ENCODE measurements at regions not wholly inside any gene's neighbourhood (a gene's known extent, or its start where the extent isn't known, plus 50 kb on each side); places are given as distances from the start of the nearest gene placed in this dataset.

DNA sequence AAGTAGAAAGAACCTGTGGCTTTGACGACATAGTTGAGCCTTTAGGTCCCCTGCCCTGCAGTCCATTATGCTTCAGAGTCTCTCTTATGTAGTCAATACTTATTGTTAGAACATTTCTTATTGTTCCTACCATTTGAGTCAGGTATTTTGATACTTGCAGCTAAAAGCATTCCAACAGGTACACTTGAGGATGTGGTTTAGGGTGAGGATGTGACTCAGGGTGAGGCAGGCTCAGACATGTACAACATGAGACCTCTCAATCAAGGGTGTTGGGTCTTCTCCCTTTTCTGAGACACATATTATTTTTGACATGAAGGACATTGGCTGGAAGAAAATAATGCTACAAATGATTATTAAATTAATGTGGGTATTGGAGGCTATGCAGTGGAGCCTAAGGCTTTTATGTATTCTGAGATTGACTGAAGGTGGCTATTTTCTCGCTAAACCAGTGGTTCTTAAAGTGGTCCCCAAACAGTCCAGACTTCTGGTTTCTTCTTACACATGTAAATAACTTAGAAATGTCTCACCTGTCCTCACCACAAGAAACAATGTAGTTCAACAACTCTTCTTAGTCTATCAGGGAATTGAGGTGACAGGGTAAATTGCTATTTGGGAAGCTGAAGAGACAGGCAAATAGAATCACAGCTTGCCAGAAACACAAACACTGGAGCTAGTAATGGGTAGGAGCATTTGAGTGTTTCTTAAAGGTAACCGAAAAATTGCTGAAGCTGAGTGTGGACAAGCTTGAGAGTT, 135.5 kb upstream of the ZPLD1 start:
- Histone ChIP-seq H3K9me3 (ENCODE audit: control insufficient read depth in 4 of 4, insufficient read depth in 3 of 4, low read length in 3 of 4) (peaks cover 0 to 1% (median 0%) of the 10 kb centered on the region in 4 donors), H3K36me3 (ENCODE audit: control insufficient read depth in 4 of 4, insufficient read depth in 4 of 4, low read length in 4 of 4) (no peaks in the 10 kb centered on the region), H3K9ac (ENCODE audit: insufficient read depth in 1 of 2, low read length in 2 of 2) (no peak overlapping the region), H3K4me1 (ENCODE audit: control insufficient read depth in 5 of 5, insufficient read depth in 5 of 5, low read length in 5 of 5) (no peaks in the 10 kb centered on the region), H3K4me3 (no peak overlapping the region), H3K27ac (ENCODE audit: low read depth in 1 of 2, low read length in 1 of 2) (no peak overlapping the region), H3K27me3 (ENCODE audit: control insufficient read depth in 3 of 3, insufficient read depth in 3 of 3, low read length in 2 of 3) (no peaks in the 10 kb centered on the region)
- DNase-seq: no peak
- TF ChIP-seq, protein P1, sequence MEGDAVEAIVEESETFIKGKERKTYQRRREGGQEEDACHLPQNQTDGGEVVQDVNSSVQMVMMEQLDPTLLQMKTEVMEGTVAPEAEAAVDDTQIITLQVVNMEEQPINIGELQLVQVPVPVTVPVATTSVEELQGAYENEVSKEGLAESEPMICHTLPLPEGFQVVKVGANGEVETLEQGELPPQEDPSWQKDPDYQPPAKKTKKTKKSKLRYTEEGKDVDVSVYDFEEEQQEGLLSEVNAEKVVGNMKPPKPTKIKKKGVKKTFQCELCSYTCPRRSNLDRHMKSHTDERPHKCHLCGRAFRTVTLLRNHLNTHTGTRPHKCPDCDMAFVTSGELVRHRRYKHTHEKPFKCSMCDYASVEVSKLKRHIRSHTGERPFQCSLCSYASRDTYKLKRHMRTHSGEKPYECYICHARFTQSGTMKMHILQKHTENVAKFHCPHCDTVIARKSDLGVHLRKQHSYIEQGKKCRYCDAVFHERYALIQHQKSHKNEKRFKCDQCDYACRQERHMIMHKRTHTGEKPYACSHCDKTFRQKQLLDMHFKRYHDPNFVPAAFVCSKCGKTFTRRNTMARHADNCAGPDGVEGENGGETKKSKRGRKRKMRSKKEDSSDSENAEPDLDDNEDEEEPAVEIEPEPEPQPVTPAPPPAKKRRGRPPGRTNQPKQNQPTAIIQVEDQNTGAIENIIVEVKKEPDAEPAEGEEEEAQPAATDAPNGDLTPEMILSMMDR (IDR thresholded peaks at IDR 0.05; ENCODE audit: control extremely low read depth, extremely low read depth): no peak
- ATAC-seq (ENCODE audit: insufficient read depth, low FRiP score): no peak
- WGBS, 2 donors: 78 to 80% methylated on average over 3 of the region's 3 CpGs

DNA sequence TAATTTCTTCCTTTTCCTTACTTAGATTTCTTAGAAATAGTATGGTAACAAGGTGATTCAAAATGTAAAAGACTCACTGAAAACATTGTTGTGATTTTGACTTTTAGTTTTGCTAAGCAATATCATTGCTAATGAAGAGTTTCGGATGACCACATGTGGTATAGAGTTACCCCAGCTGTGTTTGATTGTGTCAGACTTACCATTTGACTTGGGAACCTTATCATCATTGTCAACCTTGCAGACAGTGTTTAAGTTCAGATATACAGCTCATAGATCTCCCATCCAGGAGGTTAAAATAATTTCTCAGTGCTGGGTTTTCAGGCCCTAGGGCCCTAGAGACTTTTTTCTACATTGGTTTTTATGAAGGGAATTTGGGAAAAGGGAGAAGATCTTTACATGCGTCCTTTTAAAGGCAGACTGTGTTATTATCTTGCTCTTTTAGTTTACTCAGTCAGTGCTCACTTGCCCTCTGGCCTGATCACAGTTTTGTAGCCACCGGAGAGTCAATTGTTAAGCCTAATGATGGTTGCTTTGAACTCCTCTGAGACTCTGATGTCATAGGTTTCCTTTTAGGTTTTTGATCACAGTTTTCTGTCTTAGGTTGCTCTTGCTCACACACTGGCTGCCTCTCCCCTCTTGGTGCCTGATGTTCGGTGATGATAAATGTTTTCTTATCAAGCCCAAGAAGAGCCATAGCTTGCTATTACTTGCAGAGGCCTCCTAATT, 133.5 kb upstream of the ZPLD1 start:
- ATAC-seq (ENCODE audit: insufficient read depth, low FRiP score): no peak
- H3K27ac ChIP-seq (ENCODE audit: low read depth in 1 of 2, low read length in 1 of 2): no peak overlapping the region

DNA sequence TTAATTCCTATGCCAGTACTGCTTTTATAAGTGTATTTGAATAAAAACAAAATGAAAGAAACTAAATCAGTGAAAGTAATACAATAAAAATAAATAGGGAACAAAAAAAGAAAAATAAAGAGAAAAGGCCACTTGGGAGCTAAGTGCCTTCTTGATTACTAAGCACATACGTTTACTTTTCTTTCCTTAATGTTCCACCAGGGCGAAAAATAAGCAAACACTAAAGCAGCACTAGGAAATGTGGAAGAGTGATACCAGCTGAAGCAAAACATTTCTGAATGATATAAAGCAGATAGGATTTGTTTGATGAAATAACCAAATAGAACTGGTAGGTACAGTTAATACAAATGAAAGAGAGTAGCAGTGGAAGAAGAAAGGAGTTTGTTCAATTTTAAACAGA, 132.8 kb upstream of the ZPLD1 start:
- DNase-seq: peak in 1 of 3 donors; percentile 23
- ATAC-seq (ENCODE audit: insufficient read depth, low FRiP score): no peak
- H3K27ac ChIP-seq (ENCODE audit: low read depth in 1 of 2, low read length in 1 of 2): no peak overlapping the region
- peaks cover 0 to 1% (median 0%) of the 10 kb centered on the region in 4 donors for H3K9me3 ChIP-seq (ENCODE audit: control insufficient read depth in 4 of 4, insufficient read depth in 3 of 4, low read length in 3 of 4)
- TF ChIP-seq, protein P1 (IDR thresholded peaks at IDR 0.05; ENCODE audit: control extremely low read depth, extremely low read depth): no peak
- H3K4me3 ChIP-seq: no peak overlapping the region
- H3K4me1 ChIP-seq (ENCODE audit: control insufficient read depth in 5 of 5, insufficient read depth in 5 of 5, low read length in 5 of 5): no peaks in the 10 kb centered on the region
- no peaks in the 10 kb centered on the region for H3K36me3 ChIP-seq (ENCODE audit: control insufficient read depth in 4 of 4, insufficient read depth in 4 of 4, low read length in 4 of 4)
- WGBS, 2 donors: 41 to 65% methylated on average over 2 of the region's 2 CpGs
- no peaks in the 10 kb centered on the region for H3K27me3 ChIP-seq (ENCODE audit: control insufficient read depth in 3 of 3, insufficient read depth in 3 of 3, low read length in 2 of 3)
- no peak overlapping the region for H3K9ac ChIP-seq (ENCODE audit: insufficient read depth in 1 of 2, low read length in 2 of 2)

More for the DNA sequence above, 133.5 kb upstream of the ZPLD1 start:
- Histone ChIP-seq H3K36me3 (ENCODE audit: control insufficient read depth in 4 of 4, insufficient read depth in 4 of 4, low read length in 4 of 4) (no peaks in the 10 kb centered on the region), H3K27me3 (ENCODE audit: control insufficient read depth in 3 of 3, insufficient read depth in 3 of 3, low read length in 2 of 3) (no peaks in the 10 kb centered on the region), H3K4me3 (no peak overlapping the region), H3K9me3 (ENCODE audit: control insufficient read depth in 4 of 4, insufficient read depth in 3 of 4, low read length in 3 of 4) (peaks cover 0 to 1% (median 0%) of the 10 kb centered on the region in 4 donors), H3K9ac (ENCODE audit: insufficient read depth in 1 of 2, low read length in 2 of 2) (no peak overlapping the region), H3K4me1 (ENCODE audit: control insufficient read depth in 5 of 5, insufficient read depth in 5 of 5, low read length in 5 of 5) (no peaks in the 10 kb centered on the region)
- TF ChIP-seq, protein P1 (IDR thresholded peaks at IDR 0.05; ENCODE audit: control extremely low read depth, extremely low read depth): no peak
- 63 to 68% methylated on average over 4 of the region's 4 CpGs for WGBS, 2 donors
- DNase-seq: peak in 2 of 3 donors; percentile 1 to 4

Data from lung (tissue), 11 donors.